CD14-positive monocyte (primary cell): ENCODE measurements at regions not wholly inside any gene's neighbourhood (a gene's known extent, or its start where the extent isn't known, plus 50 kb on each side); places are given as distances from the start of the nearest gene placed in this dataset.

Experiments
- DNase-seq, 3 donors: peaks; one replicate each; pipeline ENCODE4 v3.0.0-alpha.2; 2011 to 2022
- H2AFZ ChIP-seq: 2 replicates; pipeline ENCODE4 v1.6.0; 2012; ENCODE audit warnings: mild to moderate bottlenecking, low read depth, low read length, inconsistent platforms; ENCODE audit not compliant: insufficient read depth, poor library complexity, severe bottlenecking
- H3K27ac ChIP-seq, 2 donors: 1 replicate in 1 of 2; 2 replicates in 1 of 2; pipeline ENCODE4 v1.5.1; 2012 to 2013; ENCODE audit warnings: low read length in 2 of 2, control low read depth in 1 of 2, inconsistent platforms in 1 of 2, low read depth in 1 of 2, mild to moderate bottlenecking in 1 of 2
- H3K27me3 ChIP-seq, 2 donors: one replicate each; pipeline versions ENCODE4 v1.6.0 to v1.6.1; 2011 to 2013; ENCODE audit warnings: low read length in 2 of 2; ENCODE audit not compliant: control insufficient read depth in 2 of 2, insufficient read depth in 2 of 2
- H3K36me3 ChIP-seq, 2 donors: replicated peaks in 1 of 2; 1 replicate in 1 of 2; 2 replicates in 1 of 2; pipeline versions ENCODE4 v1.5.1 to v1.6.1; 2012 to 2013; ENCODE audit warnings: low read length in 2 of 2, control low read depth in 1 of 2, inconsistent platforms in 1 of 2, mild to moderate bottlenecking in 1 of 2; ENCODE audit not compliant: insufficient read depth in 2 of 2, control insufficient read depth in 1 of 2
- H3K4me1 ChIP-seq, 2 donors: 1 replicate in 1 of 2; 2 replicates in 1 of 2; pipeline versions ENCODE4 v1.5.1 to v1.6.1; 2012 to 2013; ENCODE audit warnings: low read length in 2 of 2, control low read depth in 1 of 2, inconsistent platforms in 1 of 2, mild to moderate bottlenecking in 1 of 2, moderate library complexity in 1 of 2; ENCODE audit not compliant: insufficient read depth in 2 of 2, control insufficient read depth in 1 of 2
- H3K4me2 ChIP-seq: replicated peaks from 2 replicates; pipeline ENCODE3; 2012; ENCODE audit warnings: low read length, moderate library complexity, mild to moderate bottlenecking; ENCODE audit not compliant: poor library complexity, severe bottlenecking; ENCODE audit errors: extremely low read depth
- H3K4me3 ChIP-seq, 3 experiments: fragments of 200-600 bp in 1 of 3; sonication (generic) in 1 of 3; replicated peaks in 1 of 3; 1 replicate in 2 of 3; 2 replicates in 1 of 3; pipeline ENCODE4 v1.5.1; 2011 to 2013; ENCODE audit warnings: low read length in 3 of 3, mild to moderate bottlenecking in 3 of 3, control low read depth in 2 of 3, low read depth in 2 of 3, inconsistent platforms in 1 of 3, moderate library complexity in 1 of 3
- H3K79me2 ChIP-seq: 2 replicates; pipeline ENCODE4 v1.6.0; 2012; ENCODE audit warnings: mild to moderate bottlenecking, control low read depth, inconsistent platforms, low read length, moderate library complexity; ENCODE audit not compliant: insufficient read depth
- H3K9ac ChIP-seq: 2 replicates; pipeline ENCODE4 v1.6.0; 2017; ENCODE audit warnings: low read length, mild to moderate bottlenecking; ENCODE audit not compliant: insufficient read depth, poor library complexity, severe bottlenecking
- H3K9me3 ChIP-seq, 2 donors: replicated peaks in 1 of 2; 1 replicate in 1 of 2; 2 replicates in 1 of 2; pipeline versions ENCODE4 v1.5.1 to v1.6.1; 2012 to 2013; ENCODE audit warnings: low read length in 2 of 2, control low read depth in 1 of 2; ENCODE audit not compliant: control insufficient read depth in 1 of 2, insufficient read depth in 1 of 2
- H4K20me1 ChIP-seq: 2 replicates; pipeline ENCODE4 v1.6.0; 2012; ENCODE audit warnings: mild to moderate bottlenecking, low read length, control low read depth, moderate library complexity; ENCODE audit not compliant: insufficient read depth
- H3K27ac Mint-ChIP-seq, 7 donors: one replicate each; pipeline ENCODE4 v1.8.0; 2020; ENCODE audit warnings: mild to moderate bottlenecking in 7 of 7, mixed read lengths in 7 of 7, moderate library complexity in 6 of 7, inconsistent platforms in 2 of 7
- H3K27me3 Mint-ChIP-seq, 3 donors: one replicate each; pipeline ENCODE4 v1.8.0; 2021 to 2022; ENCODE audit warnings: low read depth in 3 of 3, mild to moderate bottlenecking in 3 of 3, mixed read lengths in 3 of 3, moderate library complexity in 3 of 3, inconsistent platforms in 1 of 3
- H3K36me3 Mint-ChIP-seq, 2 donors: one replicate each; pipeline ENCODE4 v1.8.0; 2020; ENCODE audit warnings: mixed read lengths in 2 of 2, inconsistent platforms in 1 of 2, mild to moderate bottlenecking in 1 of 2
- H3K4me1 Mint-ChIP-seq: one replicate; pipeline ENCODE4 v1.8.0; 2020; ENCODE audit warnings: mild to moderate bottlenecking, mixed read lengths
- H3K4me3 Mint-ChIP-seq, 2 donors: one replicate each; pipeline ENCODE4 v1.8.0; 2020; ENCODE audit warnings: mild to moderate bottlenecking in 2 of 2, mixed read lengths in 2 of 2, moderate library complexity in 1 of 2
- H3K9me3 Mint-ChIP-seq, 7 donors: one replicate each; pipeline ENCODE4 v1.8.0; 2020 to 2022; ENCODE audit warnings: mixed read lengths in 7 of 7, mild to moderate bottlenecking in 6 of 7, moderate library complexity in 6 of 7, inconsistent platforms in 2 of 7
- WGBS: methylation state at CpG from one replicate; pipeline ENCODE4 v1.1.5; 2013; ENCODE audit warnings: missing lambda C conversion rate; ENCODE audit not compliant: insufficient coverage; 5-methylcytosine and 5-hydroxymethylcytosine counted together
- intact Hi-C, 2 donors: fragments of 100-400 bp; cut with micrococcal nuclease; formaldehyde crosslinking; loops; one replicate each; pipeline versions ENCODE4 v1.15.0 to v1.15.1; 2023
- TF ChIP-seq, protein P1 (sequence below): fragments of 200-600 bp; IDR thresholded peaks from one replicate; pipeline ENCODE4 v1.8.0; 2022; ENCODE audit warnings: antibody characterized with exemption, mild to moderate bottlenecking

DNA sequence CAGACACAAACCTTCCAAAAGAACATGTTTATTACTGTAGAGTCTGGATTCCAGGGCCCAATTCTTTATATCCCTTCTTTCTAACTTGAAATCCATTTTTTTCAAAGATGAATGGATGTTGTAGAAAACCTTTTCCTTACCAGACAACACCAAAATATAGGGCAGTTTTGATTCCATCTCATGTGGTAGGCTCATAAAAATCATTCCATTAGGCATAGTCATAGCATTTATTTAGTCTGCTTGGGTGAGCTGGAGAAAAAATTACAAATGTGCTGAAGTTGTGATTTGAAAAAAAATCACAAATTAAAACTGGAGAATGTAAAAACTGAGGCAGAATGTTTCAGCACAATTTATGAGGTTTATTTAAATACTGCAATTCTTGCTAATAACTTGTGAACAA is 199.3 kb upstream of the TBC1D5 start:
- peaks cover 10 to 11% of the 10 kb centered on the region in 2 donors for H3K4me1 ChIP-seq
- no peaks in the 10 kb centered on the region for H3K36me3 ChIP-seq
- H3K4me2 ChIP-seq = no peak overlapping the region
- no peaks in the 10 kb centered on the region for H3K9me3 ChIP-seq
- H3K4me1 Mint-ChIP-seq = peaks cover 27% of the 10 kb centered on the region
- H3K4me3 Mint-ChIP-seq = no peak overlapping the region
- intact Hi-C loops = no loop called here
- TF ChIP-seq, protein P1, sequence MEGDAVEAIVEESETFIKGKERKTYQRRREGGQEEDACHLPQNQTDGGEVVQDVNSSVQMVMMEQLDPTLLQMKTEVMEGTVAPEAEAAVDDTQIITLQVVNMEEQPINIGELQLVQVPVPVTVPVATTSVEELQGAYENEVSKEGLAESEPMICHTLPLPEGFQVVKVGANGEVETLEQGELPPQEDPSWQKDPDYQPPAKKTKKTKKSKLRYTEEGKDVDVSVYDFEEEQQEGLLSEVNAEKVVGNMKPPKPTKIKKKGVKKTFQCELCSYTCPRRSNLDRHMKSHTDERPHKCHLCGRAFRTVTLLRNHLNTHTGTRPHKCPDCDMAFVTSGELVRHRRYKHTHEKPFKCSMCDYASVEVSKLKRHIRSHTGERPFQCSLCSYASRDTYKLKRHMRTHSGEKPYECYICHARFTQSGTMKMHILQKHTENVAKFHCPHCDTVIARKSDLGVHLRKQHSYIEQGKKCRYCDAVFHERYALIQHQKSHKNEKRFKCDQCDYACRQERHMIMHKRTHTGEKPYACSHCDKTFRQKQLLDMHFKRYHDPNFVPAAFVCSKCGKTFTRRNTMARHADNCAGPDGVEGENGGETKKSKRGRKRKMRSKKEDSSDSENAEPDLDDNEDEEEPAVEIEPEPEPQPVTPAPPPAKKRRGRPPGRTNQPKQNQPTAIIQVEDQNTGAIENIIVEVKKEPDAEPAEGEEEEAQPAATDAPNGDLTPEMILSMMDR = no peak
- H3K9me3 Mint-ChIP-seq = no peaks in the 10 kb centered on the region
- no peaks in the 10 kb centered on the region for H3K79me2 ChIP-seq
- no peak for DNase-seq
- no peak overlapping the region for H3K9ac ChIP-seq
- H2AFZ ChIP-seq = no peak overlapping the region
- H3K27ac Mint-ChIP-seq = no peak overlapping the region
- H3K4me3 ChIP-seq = no peak overlapping the region
- H3K36me3 Mint-ChIP-seq = no peaks in the 10 kb centered on the region
- H3K27me3 ChIP-seq = no peaks in the 10 kb centered on the region
- H4K20me1 ChIP-seq = no peaks in the 10 kb centered on the region
- H3K27ac ChIP-seq = no peak overlapping the region
- H3K27me3 Mint-ChIP-seq = peaks cover 0 to 1% (median 0%) of the 10 kb centered on the region in 3 donors

DNA sequence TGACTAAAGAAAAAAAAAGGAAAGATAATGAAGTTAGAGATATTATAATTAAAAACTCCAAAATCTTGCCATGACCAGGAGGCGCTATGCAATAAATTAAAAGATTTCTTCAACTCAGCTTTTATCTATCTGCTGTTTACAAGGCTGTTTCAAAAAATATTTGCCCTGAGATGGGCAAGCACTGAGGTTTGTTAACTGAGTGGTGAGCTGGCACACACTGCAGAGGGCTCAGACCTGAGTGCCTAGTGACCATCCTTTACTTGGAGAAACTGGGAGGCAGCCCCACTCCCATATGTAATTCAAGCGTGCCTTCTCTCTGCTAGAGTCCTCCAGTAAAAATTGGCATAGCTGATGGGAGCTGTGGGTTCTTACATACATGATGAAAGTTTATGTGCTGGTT is 198.7 kb upstream of the TBC1D5 start:
- Histone ChIP-seq H2AFZ (no peak overlapping the region), H3K4me3 (no peak overlapping the region), H3K9me3 (no peaks in the 10 kb centered on the region), H3K79me2 (no peaks in the 10 kb centered on the region), H3K36me3 (no peaks in the 10 kb centered on the region), H3K27ac (no peak overlapping the region), H4K20me1 (no peaks in the 10 kb centered on the region), H3K9ac (no peak overlapping the region), H3K27me3 (no peaks in the 10 kb centered on the region), H3K4me2 (no peak overlapping the region), H3K4me1 (peaks cover 11 to 12% of the 10 kb centered on the region in 2 donors)
- intact Hi-C loops = no loop called here
- peaks cover 26% of the 10 kb centered on the region for H3K4me1 Mint-ChIP-seq
- no peaks in the 10 kb centered on the region for H3K9me3 Mint-ChIP-seq
- no peak for DNase-seq
- TF ChIP-seq, protein P1 = no peak
- H3K4me3 Mint-ChIP-seq = no peak overlapping the region
- no CpG with 5 or more reads among the region's 2 CpGs for whole genome bisulfite sequencing
- H3K27me3 Mint-ChIP-seq = peaks cover 0 to 1% (median 0%) of the 10 kb centered on the region in 3 donors
- H3K27ac Mint-ChIP-seq = no peak overlapping the region
- H3K36me3 Mint-ChIP-seq = no peaks in the 10 kb centered on the region
